ENCODE measurements at regions not wholly inside any gene's neighbourhood (a gene's known extent, or its start where the extent isn't known, plus 50 kb on each side); places are given as distances from the start of the nearest gene placed in this dataset.

- Histone ChIP-seq H3K27ac (no peak overlapping the region), H3K79me2 (no peaks in the 10 kb centered on the region), H3K4me1 (no peaks in the 10 kb centered on the region), H3K27me3 (ENCODE audit: control insufficient read depth, insufficient read depth, low read length) (no peaks in the 10 kb centered on the region), H3K9ac (no peak overlapping the region), H3K4me3 (ENCODE audit: low read depth, low read length) (no peak overlapping the region), H3K36me3 (ENCODE audit: control insufficient read depth, insufficient read depth, low read length) (no peaks in the 10 kb centered on the region), H3K9me3 (ENCODE audit: control insufficient read depth, low read length) (no peaks in the 10 kb centered on the region), H3K4me2 (ENCODE audit: low read length) (no peak overlapping the region), H2AFZ (no peak overlapping the region)
- TF ChIP-seq CTCF (IDR thresholded peaks at IDR 0.05), result no peak
These were observed 274.2 kb upstream of the KAZN start for GRCh38 chr1:14324248-14324630.

GRCh38 chr1:14326857-14327256 is 271.6 kb upstream of the KAZN start:
- H3K9me3 ChIP-seq (ENCODE audit: control insufficient read depth, low read length), result no peaks in the 10 kb centered on the region
- no peak for TF ChIP-seq CTCF (IDR thresholded peaks at IDR 0.05)
- H3K4me1 ChIP-seq, result no peaks in the 10 kb centered on the region
- no peak overlapping the region for H3K27ac ChIP-seq
- H3K9ac ChIP-seq, result no peak overlapping the region
- no peaks in the 10 kb centered on the region for H3K36me3 ChIP-seq (ENCODE audit: control insufficient read depth, insufficient read depth, low read length)
- no peak overlapping the region for H2AFZ ChIP-seq
- no peaks in the 10 kb centered on the region for H3K27me3 ChIP-seq (ENCODE audit: control insufficient read depth, insufficient read depth, low read length)
- no peak overlapping the region for H3K4me3 ChIP-seq (ENCODE audit: low read depth, low read length)
- no peaks in the 10 kb centered on the region for H3K79me2 ChIP-seq
- no peak overlapping the region for H3K4me2 ChIP-seq (ENCODE audit: low read length)

GRCh38 chr1:14328685-14329084 is 269.8 kb upstream of the KAZN start:
- H3K79me2 ChIP-seq, result no peaks in the 10 kb centered on the region
- H3K4me2 ChIP-seq (ENCODE audit: low read length), result no peak overlapping the region
- no peak overlapping the region for H3K9ac ChIP-seq
- no peaks in the 10 kb centered on the region for H3K27me3 ChIP-seq (ENCODE audit: control insufficient read depth, insufficient read depth, low read length)
- TF ChIP-seq CTCF (IDR thresholded peaks at IDR 0.05), result no peak
- no peaks in the 10 kb centered on the region for H3K36me3 ChIP-seq (ENCODE audit: control insufficient read depth, insufficient read depth, low read length)
- no peaks in the 10 kb centered on the region for H3K9me3 ChIP-seq (ENCODE audit: control insufficient read depth, low read length)
- H3K4me3 ChIP-seq (ENCODE audit: low read depth, low read length), result no peak overlapping the region
- H3K27ac ChIP-seq, result no peak overlapping the region
- H2AFZ ChIP-seq, result no peak overlapping the region
- H3K4me1 ChIP-seq, result no peaks in the 10 kb centered on the region

- Histone ChIP-seq H2AFZ (no peak overlapping the region), H3K9ac (no peak overlapping the region), H3K27me3 (ENCODE audit: control insufficient read depth, insufficient read depth, low read length) (no peaks in the 10 kb centered on the region), H3K9me3 (ENCODE audit: control insufficient read depth, low read length) (no peaks in the 10 kb centered on the region), H3K79me2 (no peaks in the 10 kb centered on the region), H3K27ac (no peak overlapping the region), H3K4me3 (ENCODE audit: low read depth, low read length) (no peak overlapping the region), H3K36me3 (ENCODE audit: control insufficient read depth, insufficient read depth, low read length) (no peaks in the 10 kb centered on the region), H3K4me2 (ENCODE audit: low read length) (no peak overlapping the region), H3K4me1 (no peaks in the 10 kb centered on the region)
- no peak for TF ChIP-seq CTCF (IDR thresholded peaks at IDR 0.05)
These were observed 266.3 kb upstream of the KAZN start for GRCh38 chr1:14332158-14332557.

GRCh38 chr1:14334336-14335176 is 263.9 kb upstream of the KAZN start:
- Histone ChIP-seq H3K4me2 (ENCODE audit: low read length) (no peak overlapping the region), H3K36me3 (ENCODE audit: control insufficient read depth, insufficient read depth, low read length) (no peaks in the 10 kb centered on the region), H3K4me1 (no peaks in the 10 kb centered on the region), H3K9me3 (ENCODE audit: control insufficient read depth, low read length) (no peaks in the 10 kb centered on the region), H3K27ac (no peak overlapping the region), H3K79me2 (no peaks in the 10 kb centered on the region), H2AFZ (no peak overlapping the region), H3K27me3 (ENCODE audit: control insufficient read depth, insufficient read depth, low read length) (no peaks in the 10 kb centered on the region), H3K9ac (no peak overlapping the region), H3K4me3 (ENCODE audit: low read depth, low read length) (no peak overlapping the region)
- TF ChIP-seq CTCF (IDR thresholded peaks at IDR 0.05), result no peak

Data from parathyroid adenoma (tissue), 2 donors.